ENCODE measurements at regions not wholly inside any gene's neighbourhood (a gene's known extent, or its start where the extent isn't known, plus 50 kb on each side); places are given as distances from the start of the nearest gene placed in this dataset.

GRCh38 chr4:8683462-8683861 is 90.9 kb downstream of the CPZ start:
- no peak for ATAC-seq
- TF ChIP-seq CREB5 (CRISPR knock-in tag; IDR thresholded peaks at IDR 0.05; ENCODE audit: low read depth) (no peak), TCF4 (CRISPR knock-in tag; IDR thresholded peaks at IDR 0.05; ENCODE audit: borderline replicate concordance) (no peak), ZFP30 (CRISPR knock-in tag; IDR thresholded peaks at IDR 0.05) (no peak), ZFP3 (CRISPR knock-in tag; IDR thresholded peaks at IDR 0.05) (no peak), ARNTL (CRISPR knock-in tag; IDR thresholded peaks at IDR 0.05; ENCODE audit: borderline replicate concordance, low read depth) (no peak), ESRRG (CRISPR knock-in tag; IDR thresholded peaks at IDR 0.05) (no peak)

- no peak for TF ChIP-seq PATZ1 (CRISPR knock-in tag; IDR thresholded peaks at IDR 0.05; ENCODE audit: borderline replicate concordance)
- no peak for TF ChIP-seq RARB (CRISPR knock-in tag; IDR thresholded peaks at IDR 0.05)
- TF ChIP-seq POU6F1 (CRISPR knock-in tag; IDR thresholded peaks at IDR 0.05; ENCODE audit: borderline replicate concordance, low read depth): no peak
- no peak for TF ChIP-seq ZNF565 (CRISPR knock-in tag; conservative IDR thresholded peaks at IDR 0.05; ENCODE audit: low read depth)
- no peak for TF ChIP-seq TOX (CRISPR knock-in tag; IDR thresholded peaks at IDR 0.05; ENCODE audit: borderline replicate concordance)
- TF ChIP-seq BACH2 (CRISPR knock-in tag; IDR thresholded peaks at IDR 0.05; ENCODE audit: borderline replicate concordance): no peak
- TF ChIP-seq TCF4 (CRISPR knock-in tag; IDR thresholded peaks at IDR 0.05; ENCODE audit: borderline replicate concordance): no peak
- TF ChIP-seq ZFP30 (CRISPR knock-in tag; IDR thresholded peaks at IDR 0.05): no peak
- no peak for TF ChIP-seq ZNF70 (CRISPR knock-in tag; IDR thresholded peaks at IDR 0.05)
- no peak for TF ChIP-seq ARNTL (CRISPR knock-in tag; IDR thresholded peaks at IDR 0.05; ENCODE audit: borderline replicate concordance, low read depth)
- TF ChIP-seq PPARA (CRISPR knock-in tag; IDR thresholded peaks at IDR 0.05; ENCODE audit: borderline replicate concordance): no peak
- TF ChIP-seq ISL1 (CRISPR knock-in tag; IDR thresholded peaks at IDR 0.05): no peak
- TF ChIP-seq CREB5 (CRISPR knock-in tag; IDR thresholded peaks at IDR 0.05; ENCODE audit: low read depth): no peak
- TF ChIP-seq TSHZ2 (CRISPR knock-in tag; IDR thresholded peaks at IDR 0.05): no peak
- TF ChIP-seq SNAI2 (CRISPR knock-in tag; IDR thresholded peaks at IDR 0.05): no peak
- TF ChIP-seq CSRNP3 (CRISPR knock-in tag; IDR thresholded peaks at IDR 0.05): no peak
- TF ChIP-seq ZFP3 (CRISPR knock-in tag; IDR thresholded peaks at IDR 0.05): no peak
- no peak for TF ChIP-seq ESRRG (CRISPR knock-in tag; IDR thresholded peaks at IDR 0.05)
- TF ChIP-seq OSR1 (CRISPR knock-in tag; IDR thresholded peaks at IDR 0.05): no peak
- no peak for ATAC-seq
Measured at GRCh38 chr4:8682725-8683124, 90.2 kb downstream of the CPZ start.

GRCh38 chr4:8682296-8682695 is 89.7 kb downstream of the CPZ start:
- ATAC-seq: no peak
- no peak for TF ChIP-seq PATZ1 (CRISPR knock-in tag; IDR thresholded peaks at IDR 0.05; ENCODE audit: borderline replicate concordance)
- TF ChIP-seq TSHZ2 (CRISPR knock-in tag; IDR thresholded peaks at IDR 0.05): no peak
- no peak for TF ChIP-seq TOX (CRISPR knock-in tag; IDR thresholded peaks at IDR 0.05; ENCODE audit: borderline replicate concordance)
- no peak for TF ChIP-seq RARB (CRISPR knock-in tag; IDR thresholded peaks at IDR 0.05)
- TF ChIP-seq TCF4 (CRISPR knock-in tag; IDR thresholded peaks at IDR 0.05; ENCODE audit: borderline replicate concordance): no peak
- TF ChIP-seq CSRNP3 (CRISPR knock-in tag; IDR thresholded peaks at IDR 0.05): no peak
